ENCODE measurements at regions not wholly inside any gene's neighbourhood (a gene's known extent, or its start where the extent isn't known, plus 50 kb on each side); places are given as distances from the start of the nearest gene placed in this dataset.

DNA sequence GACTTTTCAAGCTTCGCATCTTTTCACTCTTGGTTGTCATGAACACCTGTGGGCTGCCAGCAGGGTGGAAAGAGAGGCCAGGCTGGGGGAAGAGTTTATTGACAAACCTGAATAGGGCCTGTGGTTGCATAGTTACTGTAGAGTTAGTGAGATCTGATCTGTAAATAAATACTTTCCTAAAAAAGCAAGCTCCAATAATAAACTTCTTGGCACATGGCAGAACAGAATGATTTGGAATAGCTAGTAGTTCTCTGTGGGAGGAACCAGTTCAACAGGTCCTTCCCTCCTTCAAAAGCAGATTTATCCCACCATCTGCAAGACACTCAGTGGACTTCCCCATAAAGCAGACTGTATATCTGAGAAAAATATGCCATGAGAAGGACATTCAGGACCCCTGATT is 445.0 kb downstream of the HACE1 start:
- TF ChIP-seq ZNF274 (IDR thresholded peaks at IDR 0.05; ENCODE audit: low read depth, low read length) (no peak), SUZ12 (IDR thresholded peaks at IDR 0.05; ENCODE audit: extremely low read depth, insufficient read depth, insufficient read length) (no peak)
